Right atrium auricular region (tissue), 2 donors: ENCODE measurements at regions not wholly inside any gene's neighbourhood (a gene's known extent, or its start where the extent isn't known, plus 50 kb on each side); places are given as distances from the start of the nearest gene placed in this dataset.

ENCODE experiments used
- DNase-seq: peaks from one replicate; pipeline ENCODE4 v3.0.0-alpha.2; 2019; ENCODE audit warnings: low spot score
- H3K27ac ChIP-seq, 2 donors: fragments of 200-600 bp; sonication (generic); 1 replicate in 1 of 2; 2 replicates in 1 of 2; pipeline ENCODE4 v1.5.1; 2016 to 2019
- H3K27me3 ChIP-seq, 2 donors: fragments of 200-600 bp; sonication (generic); one replicate each; pipeline versions ENCODE4 v1.5.1 to v1.6.0; 2017 to 2019
- H3K36me3 ChIP-seq: fragments of 200-600 bp; sonication (generic); one replicate; pipeline ENCODE4 v1.5.1; 2016
- H3K4me1 ChIP-seq, 2 donors: fragments of 200-600 bp; sonication (generic); one replicate each; pipeline versions ENCODE4 v1.5.1 to v1.6.0; 2017 to 2019
- H3K4me3 ChIP-seq, 2 donors: fragments of 200-600 bp; sonication (generic); 1 replicate in 1 of 2; 2 replicates in 1 of 2; pipeline ENCODE4 v1.5.1; 2017 to 2019; ENCODE audit warnings: mild to moderate bottlenecking in 1 of 2, moderate library complexity in 1 of 2
- H3K9me3 ChIP-seq, 2 donors: fragments of 200-600 bp; sonication (generic); one replicate each; pipeline ENCODE4 v1.5.1; 2019
- CTCF ChIP-seq, 2 donors: fragments of 200-600 bp; sonication (generic); IDR thresholded peaks; one replicate each; pipeline ENCODE4 v1.5.1; 2019; ENCODE audit warnings: antibody characterized with exemption in 2 of 2

- no peaks in the 10 kb centered on the region for H3K27me3 ChIP-seq
- peaks cover 0 to 12% of the 10 kb centered on the region in 2 donors for H3K4me1 ChIP-seq
- H3K4me3 ChIP-seq: no peak overlapping the region
- no peak for TF ChIP-seq CTCF (IDR thresholded peaks at IDR 0.05)
- H3K9me3 ChIP-seq: no peaks in the 10 kb centered on the region
- no peak overlapping the region for H3K27ac ChIP-seq
- no peak for DNase-seq
- no peaks in the 10 kb centered on the region for H3K36me3 ChIP-seq
These were observed 577.8 kb downstream of the MAFB start for GRCh38 chr20:40111282-40111681.

GRCh38 chr20:40110311-40110831, 578.7 kb downstream of the MAFB start:
- no peak overlapping the region for H3K4me3 ChIP-seq
- DNase-seq: no peak
- TF ChIP-seq CTCF (IDR thresholded peaks at IDR 0.05): no peak

GRCh38 chr20:40109136-40109535, 579.9 kb downstream of the MAFB start:
- Histone ChIP-seq H3K27ac (no peak overlapping the region), H3K9me3 (no peaks in the 10 kb centered on the region), H3K36me3 (no peaks in the 10 kb centered on the region), H3K4me1 (peaks cover 0 to 12% of the 10 kb centered on the region in 2 donors), H3K4me3 (no peak overlapping the region), H3K27me3 (no peaks in the 10 kb centered on the region)
- TF ChIP-seq CTCF (IDR thresholded peaks at IDR 0.05): no peak
- DNase-seq: no peak

More at GRCh38 chr20:40110311-40110831, 578.7 kb downstream of the MAFB start:
- Histone ChIP-seq H3K27me3 (no peaks in the 10 kb centered on the region), H3K9me3 (no peaks in the 10 kb centered on the region), H3K4me1 (peaks cover 0 to 12% of the 10 kb centered on the region in 2 donors), H3K27ac (no peak overlapping the region), H3K36me3 (no peaks in the 10 kb centered on the region)

- H3K9me3 ChIP-seq: no peaks in the 10 kb centered on the region
- no peak for DNase-seq
- peaks cover 0 to 12% of the 10 kb centered on the region in 2 donors for H3K4me1 ChIP-seq
- no peak for TF ChIP-seq CTCF (IDR thresholded peaks at IDR 0.05)
- no peaks in the 10 kb centered on the region for H3K36me3 ChIP-seq
- H3K27ac ChIP-seq: no peak overlapping the region
- H3K4me3 ChIP-seq: no peak overlapping the region
- H3K27me3 ChIP-seq: no peaks in the 10 kb centered on the region
These were observed 580.7 kb downstream of the MAFB start for GRCh38 chr20:40108321-40108720.

DNA sequence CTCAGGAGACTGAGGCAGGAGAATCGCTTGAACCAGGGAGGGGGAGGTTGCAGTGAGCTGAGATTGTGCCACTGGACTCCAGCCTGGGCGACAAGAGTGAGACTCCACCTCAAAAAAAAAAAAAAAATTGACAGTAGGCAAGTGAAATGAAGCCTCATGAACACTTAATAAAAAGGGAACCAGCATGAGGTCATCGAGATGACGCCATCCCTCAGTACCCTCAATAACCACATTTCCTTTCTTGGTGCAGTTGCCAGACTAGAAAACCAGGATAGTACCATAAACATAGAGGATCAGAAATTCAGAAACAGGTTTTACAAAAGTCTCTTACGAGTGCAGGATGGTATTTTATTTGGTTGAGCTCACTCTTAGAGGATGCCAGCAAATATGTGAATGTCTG, 584.1 kb downstream of the MAFB start:
- DNase-seq: no peak
- Histone ChIP-seq H3K4me1 (peaks cover 0 to under 1% of the 10 kb centered on the region in 2 donors), H3K27ac (no peak overlapping the region), H3K36me3 (no peaks in the 10 kb centered on the region), H3K9me3 (no peaks in the 10 kb centered on the region), H3K27me3 (no peaks in the 10 kb centered on the region), H3K4me3 (no peak overlapping the region)
- no peak for TF ChIP-seq CTCF (IDR thresholded peaks at IDR 0.05)

DNA sequence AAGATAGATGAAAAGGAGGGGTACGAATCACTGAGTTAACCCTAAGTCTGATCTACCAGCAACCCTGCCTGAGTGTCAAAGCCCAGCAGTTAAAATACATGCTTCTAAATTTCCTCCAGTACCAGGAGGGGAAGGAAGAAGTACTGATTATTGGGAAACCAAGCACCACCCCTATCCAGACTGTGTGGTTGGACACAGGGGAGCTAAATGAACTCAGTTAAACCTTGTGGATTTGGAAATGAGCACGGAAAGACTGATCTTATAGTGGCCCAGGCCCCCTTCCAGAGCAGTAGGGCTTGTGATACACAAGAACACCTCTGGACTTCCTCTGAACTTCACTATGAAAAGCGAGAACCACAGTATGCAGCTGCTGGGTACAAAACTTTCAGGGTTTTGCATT, 585.6 kb downstream of the MAFB start:
- no peak overlapping the region for H3K4me3 ChIP-seq
- H3K9me3 ChIP-seq: no peaks in the 10 kb centered on the region

More for the DNA sequence above, 585.6 kb downstream of the MAFB start:
- H3K27ac ChIP-seq: no peak overlapping the region
- H3K36me3 ChIP-seq: no peaks in the 10 kb centered on the region
- no peak for TF ChIP-seq CTCF (IDR thresholded peaks at IDR 0.05)
- H3K4me1 ChIP-seq: no peaks in the 10 kb centered on the region
- DNase-seq: no peak
- no peaks in the 10 kb centered on the region for H3K27me3 ChIP-seq
